GM10248 (cell line): ENCODE measurements at regions not wholly inside any gene's neighbourhood (a gene's known extent, or its start where the extent isn't known, plus 50 kb on each side); places are given as distances from the start of the nearest gene placed in this dataset.

Source experiments
- CTCF ChIA-PET: fragments of 300-600 bp; sonication (Branson Sonifier 250); formaldehyde crosslinking; extraction: SDS; loops from one replicate; lab custom pipeline; 2021; ENCODE audit warnings: antibody characterized with exemption; lab: Yijun Ruan, JAX
- POLR2A ChIA-PET: fragments of 350-650 bp; sonication (Branson Sonifier 250); formaldehyde crosslinking; extraction: SDS; loops from one replicate; lab custom pipeline; 2020; ENCODE audit warnings: antibody characterized with exemption; lab: Yijun Ruan, JAX
- DNase-seq: peaks from one replicate; pipeline ENCODE4 v3.0.0; 2012; ENCODE audit errors: extremely low spot score
- TF ChIP-seq, protein P1 (sequence below): IDR thresholded peaks from 2 replicates; pipeline ENCODE4 v1.5.1; 2012; ENCODE audit warnings: mild to moderate bottlenecking, low read depth; ENCODE audit errors: extremely low read depth, missing control alignments, control extremely low read depth

DNA sequence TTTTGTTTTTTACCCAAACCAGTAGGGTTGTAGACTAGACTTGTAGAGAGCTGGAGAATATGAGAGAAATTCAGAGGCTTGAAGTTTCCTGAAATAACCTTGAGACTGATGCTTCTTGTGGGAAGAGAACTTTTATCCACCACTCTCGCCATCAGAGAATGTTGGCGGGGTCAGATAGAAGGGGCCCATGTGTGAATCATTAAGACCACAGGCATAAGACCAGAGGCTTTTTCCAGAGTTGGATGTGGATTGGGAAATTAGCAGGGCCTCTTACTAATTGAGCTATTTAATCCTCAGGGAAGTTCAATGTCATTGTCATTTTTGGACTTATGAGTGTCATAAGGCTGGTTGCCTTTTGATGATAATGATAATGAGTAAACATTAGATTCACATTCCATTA, 246.9 kb upstream of the THRB start:
- CTCF ChIA-PET = interaction anchor here (1.2 to 1.5 kb wide), 2 partner anchors 32 to 34 kb away, joined by 4 read pairs; no protein-coding TSS in a partner anchor
- TF ChIP-seq, protein P1, sequence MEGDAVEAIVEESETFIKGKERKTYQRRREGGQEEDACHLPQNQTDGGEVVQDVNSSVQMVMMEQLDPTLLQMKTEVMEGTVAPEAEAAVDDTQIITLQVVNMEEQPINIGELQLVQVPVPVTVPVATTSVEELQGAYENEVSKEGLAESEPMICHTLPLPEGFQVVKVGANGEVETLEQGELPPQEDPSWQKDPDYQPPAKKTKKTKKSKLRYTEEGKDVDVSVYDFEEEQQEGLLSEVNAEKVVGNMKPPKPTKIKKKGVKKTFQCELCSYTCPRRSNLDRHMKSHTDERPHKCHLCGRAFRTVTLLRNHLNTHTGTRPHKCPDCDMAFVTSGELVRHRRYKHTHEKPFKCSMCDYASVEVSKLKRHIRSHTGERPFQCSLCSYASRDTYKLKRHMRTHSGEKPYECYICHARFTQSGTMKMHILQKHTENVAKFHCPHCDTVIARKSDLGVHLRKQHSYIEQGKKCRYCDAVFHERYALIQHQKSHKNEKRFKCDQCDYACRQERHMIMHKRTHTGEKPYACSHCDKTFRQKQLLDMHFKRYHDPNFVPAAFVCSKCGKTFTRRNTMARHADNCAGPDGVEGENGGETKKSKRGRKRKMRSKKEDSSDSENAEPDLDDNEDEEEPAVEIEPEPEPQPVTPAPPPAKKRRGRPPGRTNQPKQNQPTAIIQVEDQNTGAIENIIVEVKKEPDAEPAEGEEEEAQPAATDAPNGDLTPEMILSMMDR = no peak
- no peak for DNase-seq
- POLR2A ChIA-PET = no interaction called here

DNA sequence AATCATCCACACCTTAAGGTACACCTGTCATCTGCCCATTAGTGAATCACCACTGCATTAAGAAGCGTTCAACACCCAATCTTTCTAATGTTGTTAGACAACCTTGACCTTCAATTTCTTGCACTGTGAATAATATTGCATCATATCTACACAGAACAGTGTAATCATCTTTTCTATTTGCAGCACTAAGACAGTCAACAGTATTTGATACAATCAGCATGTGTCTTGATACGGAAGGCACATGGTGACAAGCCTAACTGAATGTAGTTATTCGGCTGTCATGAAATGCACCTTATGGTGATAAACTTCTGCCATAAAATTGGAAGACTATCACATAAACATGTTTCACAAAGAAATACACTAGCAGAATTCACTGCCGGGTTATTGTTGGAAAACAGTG, 253.9 kb upstream of the THRB start:
- CTCF ChIA-PET = no interaction called here
- DNase-seq = no peak
- POLR2A ChIA-PET = no interaction called here
- TF ChIP-seq, protein P1 = no peak

DNA sequence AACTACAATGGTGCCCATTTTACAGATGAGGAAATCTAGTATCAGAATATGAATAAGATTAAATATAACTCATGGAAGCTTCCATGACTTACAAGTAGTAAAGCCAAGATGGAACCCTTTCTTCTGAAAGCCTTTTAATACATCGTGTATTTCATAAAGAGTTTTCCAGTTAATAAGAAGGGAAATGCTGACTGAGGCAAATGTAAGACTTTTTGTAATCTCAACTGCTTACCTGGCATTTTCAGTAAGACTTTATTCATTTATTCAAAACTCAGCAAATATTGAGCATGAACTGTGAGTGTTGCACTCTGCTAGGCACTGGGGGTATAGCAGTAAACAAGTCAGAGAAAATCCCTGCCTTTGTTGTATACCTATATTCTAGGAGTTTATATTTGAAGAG, 256.4 kb upstream of the THRB start:
- POLR2A ChIA-PET = no interaction called here
- TF ChIP-seq, protein P1 = no peak
- CTCF ChIA-PET = no interaction called here
- DNase-seq = no peak

DNA sequence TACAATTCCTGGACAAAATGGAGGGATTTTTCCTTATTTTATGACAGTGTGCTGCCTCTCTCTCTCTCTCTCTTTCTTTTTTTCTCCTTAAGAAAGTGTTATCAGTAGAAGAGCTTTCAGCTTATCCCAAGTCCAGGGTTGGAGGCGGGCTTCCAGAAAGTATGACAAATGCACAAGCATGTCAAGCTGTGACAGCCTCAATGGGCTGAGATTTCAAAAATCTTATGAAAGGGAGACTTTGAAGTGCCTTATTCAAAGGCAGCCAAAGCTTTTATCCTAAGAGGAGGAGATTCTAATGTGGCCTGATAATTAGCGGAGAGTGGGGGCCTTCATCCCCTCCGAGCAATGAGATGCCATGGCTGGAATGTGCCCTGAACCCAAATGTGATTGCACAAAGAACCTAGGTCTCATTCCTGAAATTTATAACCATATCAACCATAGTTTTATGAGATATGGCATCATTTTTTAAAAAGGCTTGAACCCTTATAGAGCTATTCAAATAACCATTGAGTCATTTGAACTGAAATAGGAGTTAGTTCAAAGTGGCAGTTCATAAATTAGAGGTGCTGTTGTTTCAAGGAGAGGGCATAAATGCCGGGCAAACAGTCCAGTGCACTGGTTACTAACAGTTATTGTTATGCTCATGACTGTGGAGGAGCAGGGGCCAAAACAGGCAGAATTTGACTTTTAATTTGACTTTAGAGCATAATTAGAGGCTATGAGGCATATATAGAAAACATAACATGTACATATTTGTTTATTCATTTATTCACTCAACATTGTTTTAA, 261.6 kb upstream of the THRB start:
- no peak for DNase-seq
- ChIA-PET POLR2A (no interaction called here), CTCF (no interaction called here)
- TF ChIP-seq, protein P1 = no peak

DNA sequence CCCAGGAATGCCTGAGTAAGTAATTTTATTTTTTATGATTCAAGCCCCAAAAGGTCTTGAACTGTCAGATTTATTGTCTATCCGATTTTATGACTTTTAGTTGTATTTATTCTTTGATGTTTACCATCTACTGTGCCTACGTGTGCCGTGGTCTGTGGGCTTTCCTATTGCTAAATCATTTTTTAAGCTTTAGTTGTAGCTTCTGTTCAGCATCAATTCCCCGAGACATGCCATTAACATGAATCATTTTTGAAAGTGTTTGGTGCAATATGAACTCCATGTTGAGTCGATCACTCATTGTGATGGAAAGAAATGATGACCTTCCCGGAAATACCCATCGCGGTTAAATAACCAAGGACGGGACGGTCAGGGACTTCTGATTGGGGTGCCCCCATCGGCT, 268.7 kb upstream of the THRB start:
- no peak for DNase-seq
- CTCF ChIA-PET = interaction anchor here (2.0 kb wide), 1 partner anchor 10 kb away, joined by 6 read pairs; no protein-coding TSS in a partner anchor
- POLR2A ChIA-PET = no interaction called here
- TF ChIP-seq, protein P1 = no peak

DNA sequence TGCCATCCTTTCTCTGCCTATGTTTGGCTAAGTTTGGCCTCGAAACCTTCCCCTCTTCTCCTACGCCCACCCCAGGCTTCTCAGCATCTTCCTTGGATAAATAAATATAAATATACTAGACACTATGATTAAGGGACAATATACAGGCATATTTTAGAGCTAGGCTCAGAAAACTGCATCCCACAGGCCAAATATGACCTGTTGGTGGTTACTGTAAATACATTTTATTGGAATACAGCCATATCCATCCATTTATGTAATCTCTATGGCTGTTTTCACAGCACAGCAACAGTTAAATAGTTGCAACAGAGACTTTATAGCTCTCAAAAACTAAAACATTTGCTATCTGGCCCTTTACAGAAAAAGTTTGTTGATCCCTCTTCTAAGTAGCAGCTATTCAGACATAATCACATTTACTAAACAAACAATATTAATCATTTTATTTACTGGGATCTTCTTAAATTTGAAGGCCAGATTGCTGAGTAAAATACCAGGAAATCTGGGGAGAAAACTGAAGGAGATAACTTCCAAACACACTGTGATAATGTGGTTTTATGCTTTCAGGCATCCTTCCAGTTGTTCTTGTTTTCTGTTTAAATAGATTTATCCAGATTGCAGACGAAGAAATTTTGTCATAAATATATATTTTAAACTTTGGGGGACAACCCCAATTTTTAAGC, 269.7 kb upstream of the THRB start:
- TF ChIP-seq, protein P1 = no peak
- POLR2A ChIA-PET = no interaction called here
- CTCF ChIA-PET = interaction anchor here (2.0 kb wide), 1 partner anchor 9 kb away, joined by 6 read pairs; no protein-coding TSS in a partner anchor
- DNase-seq = no peak
